ENCODE measurements at regions not wholly inside any gene's neighbourhood (a gene's known extent, or its start where the extent isn't known, plus 50 kb on each side); places are given as distances from the start of the nearest gene placed in this dataset.

DNA sequence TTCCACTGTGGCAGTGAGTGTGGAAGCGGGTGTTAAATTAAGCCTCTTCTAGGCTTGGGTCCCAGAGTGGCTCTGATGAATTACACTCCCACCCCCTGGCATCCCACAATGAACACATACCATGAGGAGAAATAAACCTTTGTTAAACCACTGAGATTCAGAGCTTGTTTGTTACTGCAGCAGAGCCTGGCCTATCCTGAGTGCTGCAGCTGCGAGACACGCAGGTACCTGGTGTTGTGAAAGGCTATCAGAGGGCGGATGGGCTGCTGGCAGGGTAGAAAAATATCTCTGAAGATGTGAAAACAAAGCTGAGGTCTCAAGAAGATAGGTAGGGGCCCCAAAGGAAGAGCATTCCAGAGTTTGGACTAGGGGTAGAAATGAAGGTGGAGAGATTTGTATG is 138.4 kb upstream of the STX18 start:
- no peak overlapping the region for H3K4me3 ChIP-seq (ENCODE audit: control insufficient read depth, low read depth, low read length)
- TF ChIP-seq, protein P1, sequence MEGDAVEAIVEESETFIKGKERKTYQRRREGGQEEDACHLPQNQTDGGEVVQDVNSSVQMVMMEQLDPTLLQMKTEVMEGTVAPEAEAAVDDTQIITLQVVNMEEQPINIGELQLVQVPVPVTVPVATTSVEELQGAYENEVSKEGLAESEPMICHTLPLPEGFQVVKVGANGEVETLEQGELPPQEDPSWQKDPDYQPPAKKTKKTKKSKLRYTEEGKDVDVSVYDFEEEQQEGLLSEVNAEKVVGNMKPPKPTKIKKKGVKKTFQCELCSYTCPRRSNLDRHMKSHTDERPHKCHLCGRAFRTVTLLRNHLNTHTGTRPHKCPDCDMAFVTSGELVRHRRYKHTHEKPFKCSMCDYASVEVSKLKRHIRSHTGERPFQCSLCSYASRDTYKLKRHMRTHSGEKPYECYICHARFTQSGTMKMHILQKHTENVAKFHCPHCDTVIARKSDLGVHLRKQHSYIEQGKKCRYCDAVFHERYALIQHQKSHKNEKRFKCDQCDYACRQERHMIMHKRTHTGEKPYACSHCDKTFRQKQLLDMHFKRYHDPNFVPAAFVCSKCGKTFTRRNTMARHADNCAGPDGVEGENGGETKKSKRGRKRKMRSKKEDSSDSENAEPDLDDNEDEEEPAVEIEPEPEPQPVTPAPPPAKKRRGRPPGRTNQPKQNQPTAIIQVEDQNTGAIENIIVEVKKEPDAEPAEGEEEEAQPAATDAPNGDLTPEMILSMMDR (conservative IDR thresholded peaks at IDR 0.05; ENCODE audit: control insufficient read depth, insufficient read depth, low read depth, low read length), result no peak
- DNase-seq (ENCODE audit: low read depth), result no peak

GRCh38 chr4:4677556-4678522 is 136.0 kb upstream of the STX18 start:
- DNase-seq (ENCODE audit: low read depth), result peak; percentile 80
- H3K4me3 ChIP-seq (ENCODE audit: control insufficient read depth, low read depth, low read length), result peak overlapping the region; percentile 30
- TF ChIP-seq, protein P1 (conservative IDR thresholded peaks at IDR 0.05; ENCODE audit: control insufficient read depth, insufficient read depth, low read depth, low read length), result peak; percentile 97

DNA sequence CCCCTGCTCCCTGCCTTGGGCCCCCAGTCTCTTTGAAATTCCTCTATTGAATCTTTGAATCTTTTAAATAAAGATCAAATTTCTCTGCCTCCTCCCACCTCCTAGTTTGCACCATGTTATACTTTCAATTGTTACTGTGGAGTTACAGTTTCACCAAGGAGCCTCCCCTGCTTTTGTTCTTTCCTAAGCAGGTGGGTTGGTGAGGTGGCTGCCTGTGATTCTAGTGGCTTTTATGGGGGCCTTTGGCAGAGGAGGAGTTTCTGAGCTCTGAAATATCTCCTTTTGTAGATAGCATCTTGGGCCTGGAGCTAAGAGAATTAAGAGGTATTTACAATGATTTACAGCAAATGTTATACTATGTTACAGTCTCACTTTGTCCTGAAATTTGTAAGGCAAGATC is 133.8 kb upstream of the STX18 start:
- DNase-seq (ENCODE audit: low read depth), result no peak
- H3K4me3 ChIP-seq (ENCODE audit: control insufficient read depth, low read depth, low read length), result no peak overlapping the region
- TF ChIP-seq, protein P1 (conservative IDR thresholded peaks at IDR 0.05; ENCODE audit: control insufficient read depth, insufficient read depth, low read depth, low read length), result no peak

- no peak overlapping the region for H3K4me3 ChIP-seq (ENCODE audit: control insufficient read depth, low read depth, low read length)
- TF ChIP-seq, protein P1 (conservative IDR thresholded peaks at IDR 0.05; ENCODE audit: control insufficient read depth, insufficient read depth, low read depth, low read length), result no peak
- DNase-seq (ENCODE audit: low read depth), result no peak
Measured at GRCh38 chr4:4675051-4675581, 133.3 kb upstream of the STX18 start.

- H3K4me3 ChIP-seq (ENCODE audit: control insufficient read depth, low read depth, low read length), result no peak overlapping the region
- TF ChIP-seq, protein P1 (conservative IDR thresholded peaks at IDR 0.05; ENCODE audit: control insufficient read depth, insufficient read depth, low read depth, low read length), result no peak
- DNase-seq (ENCODE audit: low read depth), result peak; percentile 80
Measured at GRCh38 chr4:4673070-4673469, 131.2 kb upstream of the STX18 start.

- H3K4me3 ChIP-seq (ENCODE audit: control insufficient read depth, low read depth, low read length), result no peak overlapping the region
- TF ChIP-seq, protein P1 (conservative IDR thresholded peaks at IDR 0.05; ENCODE audit: control insufficient read depth, insufficient read depth, low read depth, low read length), result no peak
- DNase-seq (ENCODE audit: low read depth), result no peak
Measured at GRCh38 chr4:4672402-4672801, 130.6 kb upstream of the STX18 start.

Measured in fibroblast of mammary gland (primary cell).